Mesodermal cell (in vitro differentiated cells): ENCODE measurements at regions not wholly inside any gene's neighbourhood (a gene's known extent, or its start where the extent isn't known, plus 50 kb on each side); places are given as distances from the start of the nearest gene placed in this dataset.

Experiments
- H3K27ac ChIP-seq: 2 replicates; pipeline ENCODE4 v1.7.0; 2013; ENCODE audit warnings: mild to moderate bottlenecking, low read depth, low read length, moderate library complexity; ENCODE audit not compliant: severe bottlenecking
- H3K36me3 ChIP-seq: 2 replicates; pipeline ENCODE4 v1.7.1; 2013; ENCODE audit warnings: mild to moderate bottlenecking, low read length, moderate library complexity; ENCODE audit not compliant: control insufficient read depth, insufficient read depth
- H3K4me1 ChIP-seq: one replicate; pipeline ENCODE4 v1.7.1; 2013; ENCODE audit warnings: mild to moderate bottlenecking, low read length; ENCODE audit not compliant: insufficient read depth, control insufficient read depth, poor library complexity, severe bottlenecking
- H3K4me3 ChIP-seq: 2 replicates; pipeline ENCODE4 v1.7.0; 2013; ENCODE audit warnings: low read length, control low read depth, mild to moderate bottlenecking; ENCODE audit not compliant: insufficient read depth, poor library complexity, severe bottlenecking; ENCODE audit errors: extremely low read depth
- H3K9me3 ChIP-seq: 2 replicates; pipeline ENCODE4 v1.7.1; 2013; ENCODE audit warnings: mild to moderate bottlenecking, low read length, moderate library complexity; ENCODE audit not compliant: control insufficient read depth
- WGBS, 2 experiments: methylation state at CpG; one replicate each; pipeline ENCODE4 v1.1.5; 2013; ENCODE audit warnings: missing lambda C conversion rate in 2 of 2; ENCODE audit not compliant: insufficient coverage in 2 of 2; 5-methylcytosine and 5-hydroxymethylcytosine counted together

GRCh38 chr6:119467488-119468081 lies 118.0 kb upstream of the MAN1A1 start:
- Histone ChIP-seq H3K36me3 (no peaks in the 10 kb centered on the region), H3K4me1 (no peaks in the 10 kb centered on the region), H3K27ac (no peak overlapping the region), H3K9me3 (no peaks in the 10 kb centered on the region), H3K4me3 (no peak overlapping the region)
- WGBS, 2 experiments = 100% methylated on average over 1 of the region's 2 CpGs; no CpG with 5 or more reads in 1 of the 2 experiments

DNA sequence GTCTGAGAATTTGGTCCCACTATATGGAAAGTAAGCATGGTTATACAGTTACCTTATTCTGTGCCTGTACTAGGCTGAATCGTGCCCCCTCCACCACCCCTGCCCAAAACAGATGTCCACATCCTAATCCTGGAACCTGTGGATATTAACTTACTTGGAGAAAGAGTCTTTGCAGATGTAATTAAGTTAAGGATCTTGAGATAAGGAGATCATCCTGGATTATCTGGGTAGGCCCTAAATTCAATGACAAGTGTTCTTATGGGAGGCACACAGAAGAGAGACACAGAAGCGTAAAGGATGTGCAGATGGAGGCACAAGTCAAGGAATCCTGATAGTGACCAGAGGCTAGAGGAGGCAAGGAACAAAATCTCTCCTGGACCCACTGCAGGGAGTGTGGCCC lies 116.7 kb upstream of the MAN1A1 start:
- Histone ChIP-seq H3K4me1 (no peaks in the 10 kb centered on the region), H3K4me3 (no peak overlapping the region), H3K9me3 (no peaks in the 10 kb centered on the region), H3K27ac (no peak overlapping the region), H3K36me3 (no peaks in the 10 kb centered on the region)
- 82 to 83% methylated on average over 1 of the region's 2 CpGs for WGBS, 2 experiments

DNA sequence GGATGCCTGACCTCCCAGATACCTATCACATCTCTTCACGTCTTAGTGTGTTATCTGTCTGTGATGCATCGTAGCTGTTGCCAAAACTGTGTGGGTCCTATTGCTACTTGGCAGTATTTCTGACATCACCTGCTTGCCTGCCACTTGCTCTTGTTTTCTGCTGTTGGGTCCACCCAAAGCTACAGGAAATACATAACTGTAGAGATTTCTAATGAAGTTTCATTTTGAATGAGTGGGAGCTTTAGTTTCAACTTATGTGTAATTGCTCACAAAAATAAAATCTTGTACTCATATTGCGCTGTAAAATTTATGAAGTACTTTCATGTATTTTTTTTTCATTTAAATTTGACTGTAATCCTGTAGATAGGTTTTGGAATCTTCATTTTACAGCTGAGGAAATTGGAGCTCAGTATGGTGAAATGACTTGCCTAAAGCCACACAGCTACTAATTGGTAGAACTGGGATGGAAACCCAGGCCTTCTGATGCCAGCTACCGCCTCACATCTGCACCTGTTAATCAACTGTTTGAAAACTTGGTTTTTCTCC lies 113.6 kb upstream of the MAN1A1 start:
- H3K36me3 ChIP-seq = no peaks in the 10 kb centered on the region
- H3K4me3 ChIP-seq = no peak overlapping the region
- no peaks in the 10 kb centered on the region for H3K4me1 ChIP-seq
- no peak overlapping the region for H3K27ac ChIP-seq
- WGBS, 2 experiments = 75% methylated on average over 2 of the region's 4 CpGs; no CpG with 5 or more reads in 1 of the 2 experiments
- no peaks in the 10 kb centered on the region for H3K9me3 ChIP-seq

DNA sequence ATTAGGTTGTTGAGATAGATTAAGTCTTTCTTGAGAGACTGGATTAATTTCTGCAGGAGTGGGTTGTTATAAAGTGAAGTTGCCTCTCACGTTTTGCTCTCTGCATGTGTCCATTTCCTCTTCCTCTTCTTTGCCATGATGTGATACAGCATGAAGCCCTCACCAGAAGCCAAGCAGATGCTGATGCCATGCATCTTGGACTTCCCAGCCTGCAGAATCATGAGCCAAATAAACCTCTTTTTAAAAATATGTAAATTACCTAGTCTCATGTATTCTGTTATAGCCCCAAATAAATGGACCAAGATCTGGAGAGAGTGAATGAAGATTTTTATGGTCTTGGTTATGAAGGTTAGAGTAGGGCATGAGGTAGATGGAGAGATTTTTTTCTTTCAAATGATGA lies 111.6 kb upstream of the MAN1A1 start:
- no peak overlapping the region for H3K27ac ChIP-seq
- H3K9me3 ChIP-seq = no peaks in the 10 kb centered on the region
- no peaks in the 10 kb centered on the region for H3K36me3 ChIP-seq
- no peaks in the 10 kb centered on the region for H3K4me1 ChIP-seq
- H3K4me3 ChIP-seq = no peak overlapping the region
- 60 to 88% methylated on average over 1 of the region's 1 CpG for WGBS, 2 experiments

DNA sequence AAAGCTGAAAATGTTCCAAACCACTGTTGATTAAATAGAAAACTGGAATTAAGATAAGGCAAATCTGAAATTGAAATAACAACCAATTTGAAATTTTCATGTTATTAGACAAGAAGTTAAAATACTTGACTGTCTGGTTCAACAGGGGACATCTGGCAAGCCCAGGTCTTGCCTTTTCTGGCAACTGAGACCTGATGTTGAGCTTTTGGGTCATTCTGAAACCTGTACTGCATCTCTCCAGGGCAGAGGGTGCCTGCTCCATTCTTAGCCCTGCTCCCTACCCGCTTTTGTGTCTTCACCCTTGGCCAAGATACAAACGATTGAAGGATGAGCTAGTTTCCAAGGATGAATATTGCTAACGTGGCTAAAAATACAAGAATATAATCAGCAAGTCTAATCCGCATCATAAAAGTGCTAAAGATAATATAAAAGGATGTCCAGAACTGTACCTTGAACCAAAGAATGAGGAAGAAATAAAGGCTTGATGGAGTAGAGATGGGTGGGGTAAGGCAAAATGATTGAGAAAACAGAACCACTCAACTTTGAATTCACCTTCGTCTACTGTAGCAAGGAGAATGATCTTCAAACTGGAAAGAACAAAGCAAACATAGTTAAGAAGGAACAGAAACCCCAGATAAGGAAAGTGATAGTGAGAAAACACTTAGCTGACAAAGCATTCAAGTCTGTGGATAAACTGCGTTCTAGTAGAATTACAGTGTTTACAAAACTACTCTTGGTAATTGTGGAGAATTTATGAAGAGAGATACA lies 109.8 kb upstream of the MAN1A1 start:
- H3K4me3 ChIP-seq = no peak overlapping the region

GRCh38 chr6:119454714-119455113 lies 105.2 kb upstream of the MAN1A1 start:
- Histone ChIP-seq H3K4me1 (no peaks in the 10 kb centered on the region), H3K27ac (no peak overlapping the region), H3K9me3 (no peaks in the 10 kb centered on the region), H3K4me3 (no peak overlapping the region), H3K36me3 (no peaks in the 10 kb centered on the region)
- 100% methylated on average over 1 of the region's 2 CpGs; no CpG with 5 or more reads in 1 of the 2 experiments for WGBS, 2 experiments

More for the DNA sequence above, 109.8 kb upstream of the MAN1A1 start:
- H3K27ac ChIP-seq = no peak overlapping the region
- H3K36me3 ChIP-seq = no peaks in the 10 kb centered on the region
- H3K4me1 ChIP-seq = no peaks in the 10 kb centered on the region
- H3K9me3 ChIP-seq = no peaks in the 10 kb centered on the region
- 83 to 86% methylated on average over 1 of the region's 6 CpGs for WGBS, 2 experiments

DNA sequence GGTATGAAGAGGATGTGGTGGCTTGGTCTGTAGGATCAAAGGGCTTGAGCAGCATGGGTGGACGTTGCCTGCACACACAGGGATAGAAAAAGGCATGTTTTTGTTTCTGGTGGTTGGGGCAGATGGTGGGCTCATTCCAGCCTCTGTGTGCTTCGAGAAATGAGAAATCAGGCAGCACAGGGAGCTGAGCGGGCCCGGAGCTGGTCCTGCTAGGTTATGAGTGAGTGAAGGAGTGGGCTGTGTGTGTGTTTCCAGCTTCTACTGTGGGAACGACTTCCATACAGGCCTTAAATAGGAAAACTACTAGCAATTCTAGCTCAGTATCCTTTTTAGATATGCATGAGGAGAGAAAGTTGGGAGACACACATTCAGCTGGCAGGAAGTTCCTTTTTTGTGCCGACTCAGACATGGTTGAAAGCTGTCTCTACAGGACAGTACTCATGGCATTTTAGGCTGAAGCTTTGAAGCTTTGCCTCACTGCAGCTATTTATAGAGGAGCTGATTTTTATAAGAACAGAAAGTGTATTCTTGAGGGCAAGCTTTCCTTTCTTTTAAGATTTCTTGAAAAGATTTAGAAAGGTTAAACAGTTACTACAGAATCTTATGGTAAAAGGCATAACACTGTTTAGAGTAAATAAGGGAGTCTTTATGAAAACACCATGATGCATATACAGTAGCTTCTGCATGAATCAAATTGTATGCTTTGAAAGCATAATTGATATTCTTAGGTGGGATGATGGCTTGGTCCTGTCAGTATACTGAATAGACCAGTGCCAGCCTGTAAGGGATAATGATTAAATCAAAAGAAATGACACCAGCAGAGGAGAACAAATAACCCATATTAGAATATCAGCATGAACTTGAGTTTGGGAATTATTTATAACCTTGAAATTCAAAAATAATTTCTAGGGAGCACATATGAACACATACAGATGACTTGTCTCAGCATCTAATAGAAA lies 104.0 kb upstream of the MAN1A1 start:
- whole genome bisulfite sequencing, 2 experiments = 89 to 93% methylated on average over 3 to 5 of the region's 6 CpGs
- Histone ChIP-seq H3K4me3 (no peak overlapping the region), H3K27ac (no peak overlapping the region)

DNA sequence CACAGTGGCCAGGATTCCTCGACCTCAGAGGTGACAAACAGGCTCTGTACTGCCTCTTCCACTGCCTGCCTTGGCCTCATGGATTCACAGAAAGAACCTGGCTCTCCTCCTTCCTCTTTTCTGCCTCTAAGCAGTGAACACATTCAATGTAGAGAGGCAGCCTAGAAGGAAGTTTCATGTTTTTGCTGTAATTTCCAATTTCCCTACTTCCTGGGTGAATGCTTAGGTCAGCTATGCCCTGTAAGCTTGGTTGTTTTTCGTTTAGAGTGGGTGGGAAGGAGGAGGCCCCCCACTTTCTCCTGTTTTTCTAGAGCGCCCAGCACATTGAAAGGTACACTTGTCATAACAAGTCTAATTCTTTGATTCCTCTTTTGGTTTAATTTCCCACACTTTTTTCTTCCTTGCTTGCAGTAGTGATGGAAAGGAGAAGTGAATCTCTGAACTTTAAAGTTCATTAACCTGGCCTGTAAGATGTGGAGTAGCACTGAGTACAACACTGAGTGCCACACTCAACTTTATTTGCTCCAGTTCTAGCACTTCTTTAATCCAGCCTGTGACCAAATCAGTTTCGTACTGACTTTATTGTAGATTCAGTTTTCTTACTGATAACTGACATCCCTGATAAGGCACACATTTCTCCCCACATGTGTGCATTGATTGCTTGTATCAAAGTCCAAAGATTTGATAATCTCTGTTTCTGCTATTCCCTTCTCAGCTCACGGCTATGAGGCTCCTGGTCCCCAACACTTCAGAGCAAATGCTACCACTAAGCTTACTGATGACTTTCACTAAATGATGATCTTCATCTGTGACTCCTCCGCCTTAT lies 100.0 kb upstream of the MAN1A1 start:
- no peak overlapping the region for H3K27ac ChIP-seq
- WGBS, 2 experiments = 91 to 94% methylated on average over 4 of the region's 6 CpGs

More for the DNA sequence above, 104.0 kb upstream of the MAN1A1 start:
- Histone ChIP-seq H3K4me1 (no peaks in the 10 kb centered on the region), H3K36me3 (no peaks in the 10 kb centered on the region), H3K9me3 (no peaks in the 10 kb centered on the region)

DNA sequence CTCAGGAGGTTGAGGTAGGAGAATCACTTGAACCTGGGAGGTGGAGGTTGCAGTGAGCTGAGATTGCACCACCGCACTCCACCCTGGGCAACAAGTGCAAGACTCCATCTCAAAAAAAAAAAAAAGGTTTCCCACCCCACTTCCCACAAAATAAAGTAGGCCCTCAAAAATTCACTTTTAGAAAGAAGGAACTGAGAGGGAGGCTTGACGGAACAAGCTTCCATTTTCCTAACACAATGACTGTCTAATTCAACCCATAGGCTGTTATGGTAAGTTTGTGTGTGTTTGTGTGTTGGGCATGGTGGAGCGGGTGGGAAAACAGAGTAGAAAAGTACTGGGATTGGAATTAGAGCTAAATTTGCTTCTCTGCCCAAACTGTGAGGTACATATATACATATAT lies 98.4 kb upstream of the MAN1A1 start:
- Histone ChIP-seq H3K27ac (no peak overlapping the region), H3K4me1 (no peaks in the 10 kb centered on the region), H3K36me3 (no peaks in the 10 kb centered on the region), H3K9me3 (no peaks in the 10 kb centered on the region), H3K4me3 (no peak overlapping the region)
- WGBS, 2 experiments = 100% methylated on average over 1 of the region's 3 CpGs; no CpG with 5 or more reads in 1 of the 2 experiments

More for the DNA sequence above, 100.0 kb upstream of the MAN1A1 start:
- no peaks in the 10 kb centered on the region for H3K4me1 ChIP-seq
- H3K36me3 ChIP-seq = no peaks in the 10 kb centered on the region
- H3K9me3 ChIP-seq = no peaks in the 10 kb centered on the region
- no peak overlapping the region for H3K4me3 ChIP-seq
